GM19438 (cell line): ENCODE measurements at regions not wholly inside any gene's neighbourhood (a gene's known extent, or its start where the extent isn't known, plus 50 kb on each side); places are given as distances from the start of the nearest gene placed in this dataset.
"Not testable (repeated sequence)": the region's sequence is repeated elsewhere in the genome, so short reads cannot be mapped to it uniquely, and the experiment has no call there.

Experiments
- ATAC-seq: cut with Tn5 transposase; IDR thresholded peaks from one replicate; pipeline ENCODE4 v1.9.1; 2021; ENCODE audit warnings: low read depth; ENCODE audit not compliant: unreplicated experiment

- no peak for ATAC-seq
These were observed 295.1 kb upstream of the ZNF337 start for GRCh38 chr20:25991756-25992130.

GRCh38 chr20:25991051-25991755 is 294.6 kb upstream of the ZNF337 start:
- ATAC-seq, result no peak

GRCh38 chr20:25989686-25990085 is 293.0 kb upstream of the ZNF337 start:
- ATAC-seq, result not testable (repeated sequence)

- ATAC-seq, result no peak
These were observed 292.5 kb upstream of the ZNF337 start for GRCh38 chr20:25989196-25989595.

- ATAC-seq, result not testable (repeated sequence)
These were observed 291.4 kb upstream of the ZNF337 start for GRCh38 chr20:25987928-25988560.

- peak; percentile 91 for ATAC-seq
These were observed 290.6 kb upstream of the ZNF337 start for GRCh38 chr20:25987073-25987927.

- ATAC-seq, result no peak
These were observed 288.9 kb upstream of the ZNF337 start for GRCh38 chr20:25985597-25985996.

GRCh38 chr20:25984933-25985332 is 288.3 kb upstream of the ZNF337 start:
- ATAC-seq, result no peak

- ATAC-seq, result not testable (repeated sequence)
These were observed 286.0 kb upstream of the ZNF337 start for GRCh38 chr20:25982701-25983100.

GRCh38 chr20:25978450-25979190 is 282.0 kb upstream of the ZNF337 start:
- ATAC-seq, result not testable (repeated sequence)

- not testable (repeated sequence) for ATAC-seq
These were observed 279.2 kb upstream of the ZNF337 start for GRCh38 chr20:25975816-25976215.

GRCh38 chr20:25965203-25965602 is 268.6 kb upstream of the ZNF337 start:
- ATAC-seq, result not testable (repeated sequence)

- ATAC-seq, result not testable (repeated sequence)
These were observed 257.2 kb upstream of the ZNF337 start for GRCh38 chr20:25953876-25954275.

GRCh38 chr20:25935230-25935629 is 238.6 kb upstream of the ZNF337 start:
- ATAC-seq, result not testable (repeated sequence)

- ATAC-seq, result not testable (repeated sequence)
These were observed 236.2 kb upstream of the ZNF337 start for GRCh38 chr20:25932806-25933205.

GRCh38 chr20:25932170-25932569 is 235.5 kb upstream of the ZNF337 start:
- ATAC-seq, result not testable (repeated sequence)

GRCh38 chr20:25902321-25902720 is 205.7 kb upstream of the ZNF337 start:
- not testable (repeated sequence) for ATAC-seq

GRCh38 chr20:25898663-25899062 is 202.0 kb upstream of the ZNF337 start:
- ATAC-seq, result not testable (repeated sequence)

- ATAC-seq, result not testable (repeated sequence)
These were observed 182.4 kb upstream of the ZNF337 start for GRCh38 chr20:25879096-25879495.

- ATAC-seq, result not testable (repeated sequence)
These were observed 172.0 kb upstream of the ZNF337 start for GRCh38 chr20:25868650-25868979.
